ENCODE measurements at regions not wholly inside any gene's neighbourhood (a gene's known extent, or its start where the extent isn't known, plus 50 kb on each side); places are given as distances from the start of the nearest gene placed in this dataset.

DNA sequence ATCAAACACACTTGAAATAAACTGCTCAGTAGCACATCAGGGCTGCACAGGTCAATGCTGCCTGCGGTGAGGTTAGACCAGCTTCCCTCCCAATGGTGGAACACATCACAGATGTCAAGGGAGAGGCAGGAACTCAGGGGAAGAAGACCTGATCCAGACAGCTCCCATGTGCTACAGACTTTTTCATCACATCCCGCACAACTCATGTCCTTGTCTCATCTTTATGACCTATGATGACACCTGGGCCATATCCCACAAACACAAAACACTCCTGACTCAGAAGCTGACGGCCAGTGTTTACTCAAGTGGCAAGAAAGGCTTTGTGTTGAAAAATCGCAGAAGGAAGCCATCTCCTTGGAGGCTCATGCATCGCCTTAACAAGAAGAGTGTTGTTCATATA, 91.6 kb downstream of the HTR5A start:
- no peak for TF ChIP-seq EZH2 (IDR thresholded peaks at IDR 0.05; ENCODE audit: insufficient read depth, poor library complexity, severe bottlenecking)
- no peak for TF ChIP-seq EZH2phosphoT487 (IDR thresholded peaks at IDR 0.05; ENCODE audit: insufficient read depth, low read depth)

Data from GM23248 (cell line).